ENCODE measurements at regions not wholly inside any gene's neighbourhood (a gene's known extent, or its start where the extent isn't known, plus 50 kb on each side); places are given as distances from the start of the nearest gene placed in this dataset.
"Not testable (repeated sequence)": the region's sequence is repeated elsewhere in the genome, so short reads cannot be mapped to it uniquely, and the experiment has no call there.

DNA sequence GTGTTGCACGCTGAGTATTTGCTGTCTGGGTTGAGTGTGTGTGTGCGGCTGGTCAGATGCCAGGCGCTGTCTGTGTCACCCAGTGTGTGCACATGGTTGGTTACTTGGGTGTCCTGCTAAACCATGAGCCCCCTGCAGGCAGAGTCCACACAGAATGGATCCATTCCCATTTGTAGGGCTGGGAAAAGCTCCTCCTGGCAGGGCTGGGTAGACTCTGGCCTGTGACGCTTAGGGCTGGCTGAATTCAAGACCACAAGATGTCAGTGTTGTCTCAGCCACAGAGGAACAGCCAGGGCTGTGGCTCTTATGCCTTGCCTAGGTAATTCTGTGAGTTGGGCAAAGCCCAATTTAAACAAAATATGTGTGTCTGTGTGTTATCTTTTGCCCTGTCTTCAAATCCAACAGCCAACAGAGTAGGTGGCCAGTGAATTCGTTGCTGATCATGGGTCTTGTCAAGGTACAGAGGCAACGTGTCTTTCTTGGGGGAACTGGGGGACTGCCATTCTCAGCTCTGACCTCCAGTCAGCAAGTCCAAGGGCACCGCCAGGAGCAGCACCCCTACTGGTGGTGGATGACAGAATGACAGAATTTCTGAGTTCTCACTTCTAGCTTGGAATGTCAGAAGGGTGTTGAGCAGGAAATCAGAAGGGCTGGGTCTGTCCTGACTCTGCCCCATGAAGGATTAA is 285.1 kb downstream of the CCSER2 start:
- DNase-seq (no peak), ATAC-seq (no peak)
- Mint-ChIP-seq H3K36me3 (ENCODE audit: low read depth) (no peaks in the 10 kb centered on the region), H3K27me3 (peaks cover 14% of the 10 kb centered on the region), H3K27ac (no peak overlapping the region), H3K4me3 (no peak overlapping the region), H3K4me1 (ENCODE audit: low read depth) (no peaks in the 10 kb centered on the region), H3K9me3 (no peaks in the 10 kb centered on the region)
- CTCF ChIA-PET: interaction anchor here (1.3 kb wide), 1 partner anchor 10 kb away, joined by 3 read pairs; no protein-coding TSS in a partner anchor
- intact Hi-C loops (cut with micrococcal nuclease): no loop called here
- TF ChIP-seq, protein P1, sequence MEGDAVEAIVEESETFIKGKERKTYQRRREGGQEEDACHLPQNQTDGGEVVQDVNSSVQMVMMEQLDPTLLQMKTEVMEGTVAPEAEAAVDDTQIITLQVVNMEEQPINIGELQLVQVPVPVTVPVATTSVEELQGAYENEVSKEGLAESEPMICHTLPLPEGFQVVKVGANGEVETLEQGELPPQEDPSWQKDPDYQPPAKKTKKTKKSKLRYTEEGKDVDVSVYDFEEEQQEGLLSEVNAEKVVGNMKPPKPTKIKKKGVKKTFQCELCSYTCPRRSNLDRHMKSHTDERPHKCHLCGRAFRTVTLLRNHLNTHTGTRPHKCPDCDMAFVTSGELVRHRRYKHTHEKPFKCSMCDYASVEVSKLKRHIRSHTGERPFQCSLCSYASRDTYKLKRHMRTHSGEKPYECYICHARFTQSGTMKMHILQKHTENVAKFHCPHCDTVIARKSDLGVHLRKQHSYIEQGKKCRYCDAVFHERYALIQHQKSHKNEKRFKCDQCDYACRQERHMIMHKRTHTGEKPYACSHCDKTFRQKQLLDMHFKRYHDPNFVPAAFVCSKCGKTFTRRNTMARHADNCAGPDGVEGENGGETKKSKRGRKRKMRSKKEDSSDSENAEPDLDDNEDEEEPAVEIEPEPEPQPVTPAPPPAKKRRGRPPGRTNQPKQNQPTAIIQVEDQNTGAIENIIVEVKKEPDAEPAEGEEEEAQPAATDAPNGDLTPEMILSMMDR (IDR thresholded peaks at IDR 0.05): no peak
- POLR2A ChIA-PET: no interaction called here

DNA sequence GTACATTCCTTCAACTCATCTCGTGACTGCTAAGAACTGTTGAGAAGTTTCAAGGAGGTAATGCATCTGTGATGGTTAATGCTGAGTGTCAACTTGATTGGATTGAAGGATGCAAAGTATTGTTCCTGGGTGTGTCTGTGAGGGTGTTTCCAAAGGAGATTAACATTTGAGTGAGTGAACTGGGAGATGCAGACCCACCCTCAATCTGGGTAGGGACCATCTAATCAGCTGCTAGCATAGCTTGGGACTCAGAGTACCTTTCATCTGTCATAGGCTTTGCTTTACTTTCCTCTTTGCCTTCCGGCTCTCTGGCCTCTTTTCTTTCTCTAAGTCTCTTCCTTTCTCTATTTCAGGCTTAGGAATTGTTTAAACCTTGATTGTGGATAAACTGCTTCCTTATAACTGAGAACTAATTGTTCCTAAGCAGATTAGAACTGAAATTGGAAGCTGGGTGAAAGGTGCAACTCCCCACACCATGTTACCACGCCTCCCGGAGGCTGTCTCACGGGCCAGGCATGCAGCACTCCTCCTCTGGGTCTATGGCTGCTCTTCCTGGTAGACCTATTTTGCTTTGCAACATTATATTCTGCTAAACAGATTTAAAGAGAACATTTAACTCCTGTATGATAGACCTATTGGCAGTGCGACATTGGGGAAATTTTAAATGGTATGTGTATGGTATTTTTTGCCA is 298.2 kb downstream of the CCSER2 start:
- no peaks in the 10 kb centered on the region for H3K9me3 Mint-ChIP-seq
- no peaks in the 10 kb centered on the region for H3K4me1 Mint-ChIP-seq (ENCODE audit: low read depth)
- no peak for ATAC-seq
- ChIA-PET POLR2A (no interaction called here), CTCF (no interaction called here)
- DNase-seq: no peak
- no peak overlapping the region for H3K27ac Mint-ChIP-seq
- H3K36me3 Mint-ChIP-seq (ENCODE audit: low read depth): no peaks in the 10 kb centered on the region
- TF ChIP-seq, protein P1 (IDR thresholded peaks at IDR 0.05): no peak
- intact Hi-C loops (cut with micrococcal nuclease): no loop called here
- no peak overlapping the region for H3K4me3 Mint-ChIP-seq
- H3K27me3 Mint-ChIP-seq: no peaks in the 10 kb centered on the region

DNA sequence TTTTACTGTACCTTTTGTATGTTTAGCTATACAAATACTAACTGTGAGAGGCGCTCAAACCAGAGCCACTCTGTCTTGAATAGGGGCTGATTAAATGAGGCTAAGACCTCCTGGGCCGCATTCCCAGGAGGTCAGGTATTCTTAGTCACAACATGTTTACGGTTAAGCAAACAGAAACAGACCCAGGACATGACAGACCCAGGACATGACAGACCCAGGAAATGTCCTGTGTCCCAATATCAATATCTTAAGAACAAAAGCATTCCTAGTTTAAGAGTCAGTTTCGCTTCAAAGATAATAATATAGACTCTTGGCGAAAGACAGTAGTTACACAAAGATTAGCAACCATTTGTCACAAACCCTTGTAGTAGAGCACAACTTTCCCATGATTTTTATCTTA is 304.5 kb downstream of the CCSER2 start:
- no peaks in the 10 kb centered on the region for H3K4me1 Mint-ChIP-seq (ENCODE audit: low read depth)
- ChIA-PET CTCF (no interaction called here), POLR2A (interaction anchor here (0.6 to 1.0 kb wide), 2 partner anchors 11 to 84 kb away, joined by 3 read pairs; no protein-coding TSS in a partner anchor)
- H3K27ac Mint-ChIP-seq: no peak overlapping the region
- H3K27me3 Mint-ChIP-seq: peaks cover 4% of the 10 kb centered on the region
- intact Hi-C loops (cut with micrococcal nuclease): no loop called here
- DNase-seq (no peak), ATAC-seq (no peak)
- H3K4me3 Mint-ChIP-seq: no peak overlapping the region
- TF ChIP-seq, protein P1 (IDR thresholded peaks at IDR 0.05): no peak
- no peaks in the 10 kb centered on the region for H3K36me3 Mint-ChIP-seq (ENCODE audit: low read depth)
- no peaks in the 10 kb centered on the region for H3K9me3 Mint-ChIP-seq

DNA sequence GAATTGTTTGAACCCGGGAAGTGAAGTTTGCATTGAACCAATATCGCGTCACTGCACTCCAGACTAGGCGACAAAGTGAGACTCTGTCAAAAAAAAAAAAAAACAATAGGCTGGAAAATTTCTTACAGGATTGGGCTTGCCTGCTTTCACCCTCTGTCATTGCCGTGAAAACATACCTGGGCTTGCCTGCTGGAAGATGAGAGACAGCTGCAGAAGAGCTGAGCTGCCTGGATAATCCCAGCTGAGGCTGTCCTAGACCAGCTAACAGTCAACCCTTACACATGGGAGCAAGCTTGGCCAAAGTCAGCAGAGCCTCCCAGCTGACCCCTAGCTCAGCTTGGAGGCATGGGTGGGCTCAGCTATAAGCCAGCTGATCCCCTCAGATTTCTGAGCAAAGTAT is 306.2 kb downstream of the CCSER2 start:
- ATAC-seq: no peak
- no peak for DNase-seq
- CTCF ChIA-PET: no interaction called here
- H3K4me1 Mint-ChIP-seq (ENCODE audit: low read depth): no peaks in the 10 kb centered on the region
- TF ChIP-seq, protein P1 (IDR thresholded peaks at IDR 0.05): no peak
- POLR2A ChIA-PET: no interaction called here
- no peaks in the 10 kb centered on the region for H3K9me3 Mint-ChIP-seq
- H3K27ac Mint-ChIP-seq: no peak overlapping the region
- intact Hi-C loops (cut with micrococcal nuclease): no loop called here
- H3K4me3 Mint-ChIP-seq: no peak overlapping the region
- H3K27me3 Mint-ChIP-seq: peaks cover 4% of the 10 kb centered on the region
- no peaks in the 10 kb centered on the region for H3K36me3 Mint-ChIP-seq (ENCODE audit: low read depth)

DNA sequence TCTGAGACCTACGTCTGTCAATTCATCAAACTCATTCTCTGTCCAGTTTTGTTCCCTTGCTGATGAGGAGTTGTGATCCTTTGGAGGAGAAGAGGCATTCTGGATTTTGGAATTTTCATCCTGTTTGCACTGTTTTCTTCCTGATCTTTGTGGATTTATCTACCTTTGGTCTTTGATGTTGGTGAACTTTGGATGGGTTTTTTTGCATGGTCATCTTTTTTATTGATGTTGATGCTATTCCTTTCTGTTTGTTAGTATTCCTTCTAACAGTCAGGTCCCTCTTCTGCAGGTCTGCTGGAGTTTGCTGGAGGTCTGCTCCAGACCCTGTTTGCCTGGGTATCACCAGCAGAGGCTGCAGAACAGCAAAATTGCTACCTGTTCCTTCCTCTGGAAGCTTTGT is 322.2 kb downstream of the CCSER2 start:
- H3K4me3 Mint-ChIP-seq; POLR2A ChIA-PET; H3K36me3 Mint-ChIP-seq (ENCODE audit: low read depth); H3K27ac Mint-ChIP-seq; ATAC-seq; H3K4me1 Mint-ChIP-seq (ENCODE audit: low read depth); CTCF ChIA-PET; DNase-seq; H3K27me3 Mint-ChIP-seq; intact Hi-C loops (cut with micrococcal nuclease); H3K9me3 Mint-ChIP-seq: not testable (repeated sequence)

Data from activated CD8-positive, alpha-beta T cell treated with anti-CD3 and anti-CD28 coated beads for 36 hours (primary cell).